SK-N-SH (cell line): ENCODE measurements at regions not wholly inside any gene's neighbourhood (a gene's known extent, or its start where the extent isn't known, plus 50 kb on each side); places are given as distances from the start of the nearest gene placed in this dataset.

Experiments used
- CTCF ChIA-PET: fragments of 300-600, 350-600 bp; formaldehyde crosslinking; extraction: SDS; loops from one replicate; lab custom pipeline; 2021; lab: Yijun Ruan, JAX
- POLR2A ChIA-PET: fragments of 350-600 bp; sonication (Branson Sonifier 250); formaldehyde crosslinking; extraction: SDS; loops from one replicate; lab custom pipeline; 2020; ENCODE audit warnings: antibody characterized with exemption, inconsistent platforms; lab: Yijun Ruan, JAX
- DNase-seq: peaks from one replicate; pipeline ENCODE4 v3.0.0; 2012
- H2AFZ ChIP-seq: fragments of 200-600 bp; sonication (generic); 2 replicates; pipeline ENCODE4 v1.8.1; 2016; ENCODE audit warnings: antibody characterized with exemption, mild to moderate bottlenecking, low read depth
- H3F3A ChIP-seq: fragments of 200-600 bp; sonication (generic); replicated peaks from 2 replicates; pipeline ENCODE3; 2016; ENCODE audit warnings: antibody characterized with exemption, mild to moderate bottlenecking; ENCODE audit not compliant: insufficient read depth
- H3K27ac ChIP-seq, 2 experiments: fragments of 200-500 bp in 1 of 2; fragments of 200-600 bp in 1 of 2; sonication (Bioruptor generic) in 1 of 2; sonication (generic), shearing (Covaris generic) in 1 of 2; 2 replicates each; pipeline versions ENCODE4 v1.5.1 to v1.6.1; 2014 to 2016; ENCODE audit warnings: low read depth in 2 of 2, inconsistent platforms in 1 of 2, low read length in 1 of 2, mild to moderate bottlenecking in 1 of 2, mixed read lengths in 1 of 2
- H3K27me3 ChIP-seq: fragments of 200-600 bp; sonication (generic), shearing (Covaris generic); 2 replicates; pipeline ENCODE4 v1.6.1; 2016; ENCODE audit warnings: mixed run types; ENCODE audit not compliant: insufficient read depth
- H3K36me3 ChIP-seq, 2 experiments: fragments of 200-500 bp in 1 of 2; fragments of 200-600 bp in 1 of 2; sonication (Bioruptor generic) in 1 of 2; sonication (generic) in 1 of 2; replicated peaks in 1 of 2; 2 replicates each; pipeline versions ENCODE3 to v1.5.1; 2014 to 2016; ENCODE audit warnings: low read length in 1 of 2, mild to moderate bottlenecking in 1 of 2; ENCODE audit not compliant: insufficient read depth in 2 of 2, control insufficient read depth in 1 of 2
- H3K4me1 ChIP-seq, 2 experiments: fragments of 200-500 bp in 1 of 2; fragments of 200-600 bp in 1 of 2; sonication (Bioruptor generic) in 1 of 2; sonication (generic), shearing (Covaris generic) in 1 of 2; 2 replicates each; pipeline versions ENCODE4 v1.5.1 to v1.6.1; 2014 to 2016; ENCODE audit warnings: low read depth in 1 of 2, low read length in 1 of 2, mixed run types in 1 of 2; ENCODE audit not compliant: insufficient read depth in 2 of 2, control insufficient read depth in 1 of 2
- H3K4me2 ChIP-seq: fragments of 200-600 bp; sonication (generic), shearing (Covaris generic); 2 replicates; pipeline ENCODE4 v1.6.1; 2017; ENCODE audit warnings: mixed run types
- H3K4me3 ChIP-seq, 2 experiments: fragments of 200-500 bp in 1 of 2; fragments of 200-600 bp in 1 of 2; sonication (Bioruptor generic) in 1 of 2; sonication (generic), shearing (Covaris generic) in 1 of 2; 2 replicates each; pipeline versions ENCODE4 v1.5.1 to v1.8.1; 2014 to 2016; ENCODE audit warnings: low read depth in 2 of 2, inconsistent platforms in 1 of 2, low read length in 1 of 2, mild to moderate bottlenecking in 1 of 2, mixed read lengths in 1 of 2, moderate library complexity in 1 of 2
- H3K79me2 ChIP-seq: fragments of 200-600 bp; sonication (generic); 2 replicates; pipeline ENCODE4 v1.8.1; 2017; ENCODE audit warnings: mild to moderate bottlenecking; ENCODE audit not compliant: insufficient read depth
- H3K9ac ChIP-seq: fragments of 200-600 bp; sonication (generic); 2 replicates; pipeline ENCODE4 v1.6.1; 2017; ENCODE audit warnings: mixed run types
- H3K9me2 ChIP-seq: fragments of 200-600 bp; sonication (generic); 2 replicates; pipeline ENCODE4 v1.6.1; 2017; ENCODE audit warnings: mixed run types
- H3K9me3 ChIP-seq: fragments of 200-600 bp; sonication (generic); 2 replicates; pipeline ENCODE4 v1.6.1; 2017; ENCODE audit warnings: mixed run types, mild to moderate bottlenecking, moderate library complexity
- H4K20me1 ChIP-seq: fragments of 200-600 bp; sonication (generic); 2 replicates; pipeline ENCODE4 v1.6.1; 2017; ENCODE audit warnings: mild to moderate bottlenecking, mixed run types; ENCODE audit not compliant: insufficient read depth
- CHD2 ChIP-seq: fragments of 150-350 bp; IDR thresholded peaks from 2 replicates; pipeline ENCODE4 v1.6.1; 2018; ENCODE audit warnings: low read length; ENCODE audit not compliant: partially characterized antibody
- ELF1 ChIP-seq: IDR thresholded peaks from 2 replicates; pipeline ENCODE4 v1.4.0; 2012
- EP300 ChIP-seq, 2 experiments: IDR thresholded peaks; 2 replicates each; pipeline versions ENCODE4 v1.4.0 to v1.6.1; 2012; ENCODE audit warnings: borderline replicate concordance in 1 of 2, low read depth in 1 of 2, low read length in 1 of 2
- FOSL2 ChIP-seq: IDR thresholded peaks from 2 replicates; pipeline ENCODE4 v1.4.0; 2012; ENCODE audit warnings: low read depth, mild to moderate bottlenecking, moderate library complexity, borderline replicate concordance
- GABPA ChIP-seq: IDR thresholded peaks from 2 replicates; pipeline ENCODE4 v1.4.0; 2012; ENCODE audit warnings: low read depth, mild to moderate bottlenecking
- GATA2 ChIP-seq: sonication (generic); formaldehyde crosslinking; IDR thresholded peaks from 2 replicates; pipeline ENCODE4 v1.5.0; 2020; ENCODE audit warnings: mild to moderate bottlenecking, missing genetic modification reagents
- MEF2A ChIP-seq: IDR thresholded peaks from 2 replicates; pipeline ENCODE4 v1.4.0; 2012; ENCODE audit warnings: low read depth, borderline replicate concordance
- MXI1 ChIP-seq: IDR thresholded peaks from 2 replicates; pipeline ENCODE4 v1.6.1; 2012; ENCODE audit warnings: mild to moderate bottlenecking, low read depth, low read length, improper control_type of control experiment
- NFIC ChIP-seq: IDR thresholded peaks from 2 replicates; pipeline ENCODE4 v1.4.0; 2012; ENCODE audit warnings: borderline replicate concordance
- NRF1 ChIP-seq: IDR thresholded peaks from 2 replicates; pipeline ENCODE4 v1.6.1; 2012; ENCODE audit warnings: low read depth, mild to moderate bottlenecking, low read length
- RCOR1 ChIP-seq: fragments of 150-350 bp; IDR thresholded peaks from 2 replicates; pipeline ENCODE4 v1.6.1; 2017; ENCODE audit warnings: antibody characterized with exemption, low read length
- RFX5 ChIP-seq: IDR thresholded peaks from 2 replicates; pipeline ENCODE4 v1.6.1; 2012; ENCODE audit warnings: mild to moderate bottlenecking, improper control_type of control experiment, low read length
- SMC3 ChIP-seq: IDR thresholded peaks from 2 replicates; pipeline ENCODE4 v1.6.1; 2012; ENCODE audit warnings: low read depth, low read length, improper control_type of control experiment
- TCF12 ChIP-seq: IDR thresholded peaks from 2 replicates; pipeline ENCODE4 v1.4.0; 2012
- TEAD4 ChIP-seq: IDR thresholded peaks from 2 replicates; pipeline ENCODE4 v1.4.0; 2012; ENCODE audit warnings: mild to moderate bottlenecking, borderline replicate concordance; ENCODE audit not compliant: insufficient read depth
- YY1 ChIP-seq: IDR thresholded peaks from 2 replicates; pipeline ENCODE4 v1.4.0; 2012; ENCODE audit warnings: low read depth, mild to moderate bottlenecking
- WGBS: methylation state at CpG from one replicate; pipeline ENCODE4 v1.1.6; 2017; ENCODE audit warnings: low lambda C conversion rate; 5-methylcytosine and 5-hydroxymethylcytosine counted together
- TF ChIP-seq, protein P1 (sequence below): IDR thresholded peaks from 2 replicates; pipeline ENCODE4 v1.4.0; 2012; ENCODE audit warnings: low read depth
- TF ChIP-seq, protein P2 (sequence below): IDR thresholded peaks from 2 replicates; pipeline ENCODE4 v1.6.1; 2012; ENCODE audit warnings: mild to moderate bottlenecking, low read depth, low read length, moderate library complexity
- TF ChIP-seq, protein P3 (sequence below): fragments of 150-350 bp; IDR thresholded peaks from 2 replicates; pipeline ENCODE4 v1.6.1; 2016; ENCODE audit warnings: mild to moderate bottlenecking, low read depth, low read length
- TF ChIP-seq, protein P4 (sequence below): fragments of 150-350 bp; IDR thresholded peaks from 2 replicates; pipeline ENCODE4 v1.6.1; 2017; ENCODE audit warnings: antibody characterized with exemption, low read length, low read depth, borderline replicate concordance
- TF ChIP-seq, protein P5 (sequence below): IDR thresholded peaks from 2 replicates; pipeline ENCODE4 v1.4.0; 2012; ENCODE audit warnings: low read depth, borderline replicate concordance
- TF ChIP-seq, protein P6 (sequence below): IDR thresholded peaks from 2 replicates; pipeline ENCODE4 v1.4.0; 2012; ENCODE audit warnings: low read depth, borderline replicate concordance

DNA sequence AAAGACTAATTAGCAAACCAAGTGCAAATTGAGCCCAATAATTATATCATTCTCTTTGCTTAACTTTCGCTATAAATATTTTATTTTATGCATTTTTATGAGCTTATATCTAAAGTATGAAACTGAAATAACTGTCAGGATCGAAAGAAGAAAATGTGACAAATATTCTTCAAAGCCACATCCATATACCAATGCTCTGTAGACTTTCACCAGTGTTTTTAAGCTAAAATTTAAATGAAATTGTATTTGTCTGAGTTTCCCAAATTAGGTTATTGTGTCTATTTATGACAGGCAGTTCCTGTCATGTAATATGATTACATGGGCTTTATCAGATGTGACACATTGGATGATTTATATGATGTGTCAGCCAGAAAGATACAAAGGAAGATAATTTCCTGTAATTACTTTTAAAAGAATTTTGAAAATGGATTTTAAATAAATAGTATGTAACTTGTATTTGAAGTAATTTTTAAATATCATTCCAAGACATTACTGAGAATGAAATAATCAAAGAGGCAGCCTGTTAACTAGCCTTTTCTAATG is 317.9 kb upstream of the KLF6 start (continued):
- TF ChIP-seq YY1: no peak
- TF ChIP-seq FOSL2: peak; percentile 54
- peak; percentile 88 for TF ChIP-seq TCF12
- TF ChIP-seq RCOR1: peak; percentile 73; the same call in 1 of the 2 replicates
- TF ChIP-seq GABPA: no peak
- no peak for TF ChIP-seq NRF1
- TF ChIP-seq TEAD4: peak; percentile 89
- peak; percentile 89 for TF ChIP-seq GATA2 (CRISPR knock-in tag)
- peak; percentile 89 to 92 for TF ChIP-seq EP300 (IDR thresholded peaks at IDR 0.05; ENCODE audit: borderline replicate concordance in 1 of 2, low read depth in 1 of 2, low read length in 1 of 2)
- TF ChIP-seq NFIC: peak; percentile 58; the same call in 1 of the 2 replicates
- no peak for TF ChIP-seq MXI1
- TF ChIP-seq CHD2: peak; percentile 26

DNA sequence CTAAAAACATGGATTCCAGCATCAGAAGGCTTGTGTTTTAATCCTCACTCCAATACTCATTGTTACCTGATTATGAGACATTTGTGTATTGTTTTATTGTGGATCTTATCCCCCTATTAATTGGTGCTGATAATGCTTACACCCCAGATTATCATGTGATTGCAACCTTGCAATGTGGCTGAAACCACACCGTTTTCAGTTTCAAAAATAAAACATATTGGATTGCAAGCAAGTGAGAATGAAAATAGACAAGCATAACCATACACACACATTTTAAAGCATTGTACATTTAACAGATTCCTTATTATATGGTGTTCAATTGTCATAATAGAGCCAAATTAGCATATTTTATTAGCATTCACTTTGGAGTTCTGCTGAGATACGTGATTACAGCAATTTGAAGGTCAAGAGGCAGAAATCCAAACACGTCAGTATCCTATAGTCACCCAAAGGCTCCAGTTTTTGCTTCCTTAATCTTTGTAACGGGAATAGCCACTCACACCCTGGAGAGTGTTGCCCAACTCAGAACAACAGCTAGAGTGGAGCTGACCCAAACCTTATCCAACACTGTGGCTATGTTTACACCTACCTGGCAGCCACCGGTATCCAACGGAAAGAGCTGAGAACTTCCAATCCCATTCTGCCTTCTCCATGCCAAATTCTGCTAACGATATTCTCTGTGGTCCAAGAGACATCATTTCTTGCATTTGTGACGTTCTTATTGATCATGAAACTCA is 317.1 kb upstream of the KLF6 start:
- DNase-seq: no peak
- Histone ChIP-seq H3K4me1 (peaks cover 9 to 17% of the 10 kb centered on the region in 2 experiments; a peak in 3 of 4 replicates), H3F3A (peaks cover 4% of the 10 kb centered on the region), H3K36me3 (no peaks in the 10 kb centered on the region), H2AFZ (no peak overlapping the region), H4K20me1 (no peaks in the 10 kb centered on the region), H3K79me2 (no peaks in the 10 kb centered on the region), H3K9ac (no peak overlapping the region), H3K27me3 (no peaks in the 10 kb centered on the region), H3K9me2 (no peaks in the 10 kb centered on the region), H3K4me2 (no peak overlapping the region), H3K27ac (peak overlapping the region; percentile 6 to 50; a peak in 1 of 4 replicates), H3K9me3 (no peaks in the 10 kb centered on the region), H3K4me3 (no peak overlapping the region)
- ChIA-PET CTCF (interaction anchor here (0.7 kb wide), 1 partner anchor 9 kb away, joined by 4 read pairs; no protein-coding TSS in a partner anchor), POLR2A (no interaction called here)
- 89% methylated on average over 8 of the region's 8 CpGs for WGBS
- TF ChIP-seq RFX5 (no peak), NFIC (no peak), MEF2A (no peak), ELF1 (no peak), SMC3 (no peak), RCOR1 (no peak), TCF12 (no peak), YY1 (no peak)
- TF ChIP-seq, protein P1, sequence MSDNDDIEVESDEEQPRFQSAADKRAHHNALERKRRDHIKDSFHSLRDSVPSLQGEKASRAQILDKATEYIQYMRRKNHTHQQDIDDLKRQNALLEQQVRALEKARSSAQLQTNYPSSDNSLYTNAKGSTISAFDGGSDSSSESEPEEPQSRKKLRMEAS: no peak
- TF ChIP-seq, protein P2, sequence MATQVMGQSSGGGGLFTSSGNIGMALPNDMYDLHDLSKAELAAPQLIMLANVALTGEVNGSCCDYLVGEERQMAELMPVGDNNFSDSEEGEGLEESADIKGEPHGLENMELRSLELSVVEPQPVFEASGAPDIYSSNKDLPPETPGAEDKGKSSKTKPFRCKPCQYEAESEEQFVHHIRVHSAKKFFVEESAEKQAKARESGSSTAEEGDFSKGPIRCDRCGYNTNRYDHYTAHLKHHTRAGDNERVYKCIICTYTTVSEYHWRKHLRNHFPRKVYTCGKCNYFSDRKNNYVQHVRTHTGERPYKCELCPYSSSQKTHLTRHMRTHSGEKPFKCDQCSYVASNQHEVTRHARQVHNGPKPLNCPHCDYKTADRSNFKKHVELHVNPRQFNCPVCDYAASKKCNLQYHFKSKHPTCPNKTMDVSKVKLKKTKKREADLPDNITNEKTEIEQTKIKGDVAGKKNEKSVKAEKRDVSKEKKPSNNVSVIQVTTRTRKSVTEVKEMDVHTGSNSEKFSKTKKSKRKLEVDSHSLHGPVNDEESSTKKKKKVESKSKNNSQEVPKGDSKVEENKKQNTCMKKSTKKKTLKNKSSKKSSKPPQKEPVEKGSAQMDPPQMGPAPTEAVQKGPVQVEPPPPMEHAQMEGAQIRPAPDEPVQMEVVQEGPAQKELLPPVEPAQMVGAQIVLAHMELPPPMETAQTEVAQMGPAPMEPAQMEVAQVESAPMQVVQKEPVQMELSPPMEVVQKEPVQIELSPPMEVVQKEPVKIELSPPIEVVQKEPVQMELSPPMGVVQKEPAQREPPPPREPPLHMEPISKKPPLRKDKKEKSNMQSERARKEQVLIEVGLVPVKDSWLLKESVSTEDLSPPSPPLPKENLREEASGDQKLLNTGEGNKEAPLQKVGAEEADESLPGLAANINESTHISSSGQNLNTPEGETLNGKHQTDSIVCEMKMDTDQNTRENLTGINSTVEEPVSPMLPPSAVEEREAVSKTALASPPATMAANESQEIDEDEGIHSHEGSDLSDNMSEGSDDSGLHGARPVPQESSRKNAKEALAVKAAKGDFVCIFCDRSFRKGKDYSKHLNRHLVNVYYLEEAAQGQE: no peak
- TF ChIP-seq, protein P3, sequence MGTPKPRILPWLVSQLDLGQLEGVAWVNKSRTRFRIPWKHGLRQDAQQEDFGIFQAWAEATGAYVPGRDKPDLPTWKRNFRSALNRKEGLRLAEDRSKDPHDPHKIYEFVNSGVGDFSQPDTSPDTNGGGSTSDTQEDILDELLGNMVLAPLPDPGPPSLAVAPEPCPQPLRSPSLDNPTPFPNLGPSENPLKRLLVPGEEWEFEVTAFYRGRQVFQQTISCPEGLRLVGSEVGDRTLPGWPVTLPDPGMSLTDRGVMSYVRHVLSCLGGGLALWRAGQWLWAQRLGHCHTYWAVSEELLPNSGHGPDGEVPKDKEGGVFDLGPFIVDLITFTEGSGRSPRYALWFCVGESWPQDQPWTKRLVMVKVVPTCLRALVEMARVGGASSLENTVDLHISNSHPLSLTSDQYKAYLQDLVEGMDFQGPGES: no peak
- TF ChIP-seq, protein P4, sequence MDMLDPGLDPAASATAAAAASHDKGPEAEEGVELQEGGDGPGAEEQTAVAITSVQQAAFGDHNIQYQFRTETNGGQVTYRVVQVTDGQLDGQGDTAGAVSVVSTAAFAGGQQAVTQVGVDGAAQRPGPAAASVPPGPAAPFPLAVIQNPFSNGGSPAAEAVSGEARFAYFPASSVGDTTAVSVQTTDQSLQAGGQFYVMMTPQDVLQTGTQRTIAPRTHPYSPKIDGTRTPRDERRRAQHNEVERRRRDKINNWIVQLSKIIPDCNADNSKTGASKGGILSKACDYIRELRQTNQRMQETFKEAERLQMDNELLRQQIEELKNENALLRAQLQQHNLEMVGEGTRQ: no peak
- TF ChIP-seq, protein P5, sequence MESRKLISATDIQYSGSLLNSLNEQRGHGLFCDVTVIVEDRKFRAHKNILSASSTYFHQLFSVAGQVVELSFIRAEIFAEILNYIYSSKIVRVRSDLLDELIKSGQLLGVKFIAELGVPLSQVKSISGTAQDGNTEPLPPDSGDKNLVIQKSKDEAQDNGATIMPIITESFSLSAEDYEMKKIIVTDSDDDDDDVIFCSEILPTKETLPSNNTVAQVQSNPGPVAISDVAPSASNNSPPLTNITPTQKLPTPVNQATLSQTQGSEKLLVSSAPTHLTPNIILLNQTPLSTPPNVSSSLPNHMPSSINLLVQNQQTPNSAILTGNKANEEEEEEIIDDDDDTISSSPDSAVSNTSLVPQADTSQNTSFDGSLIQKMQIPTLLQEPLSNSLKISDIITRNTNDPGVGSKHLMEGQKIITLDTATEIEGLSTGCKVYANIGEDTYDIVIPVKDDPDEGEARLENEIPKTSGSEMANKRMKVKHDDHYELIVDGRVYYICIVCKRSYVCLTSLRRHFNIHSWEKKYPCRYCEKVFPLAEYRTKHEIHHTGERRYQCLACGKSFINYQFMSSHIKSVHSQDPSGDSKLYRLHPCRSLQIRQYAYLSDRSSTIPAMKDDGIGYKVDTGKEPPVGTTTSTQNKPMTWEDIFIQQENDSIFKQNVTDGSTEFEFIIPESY: no peak
- TF ChIP-seq, protein P6, sequence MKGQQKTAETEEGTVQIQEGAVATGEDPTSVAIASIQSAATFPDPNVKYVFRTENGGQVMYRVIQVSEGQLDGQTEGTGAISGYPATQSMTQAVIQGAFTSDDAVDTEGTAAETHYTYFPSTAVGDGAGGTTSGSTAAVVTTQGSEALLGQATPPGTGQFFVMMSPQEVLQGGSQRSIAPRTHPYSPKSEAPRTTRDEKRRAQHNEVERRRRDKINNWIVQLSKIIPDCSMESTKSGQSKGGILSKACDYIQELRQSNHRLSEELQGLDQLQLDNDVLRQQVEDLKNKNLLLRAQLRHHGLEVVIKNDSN: no peak
